HepG2 (cell line): ENCODE measurements at regions not wholly inside any gene's neighbourhood (a gene's known extent, or its start where the extent isn't known, plus 50 kb on each side); places are given as distances from the start of the nearest gene placed in this dataset.

Experiments
- ATAC-seq: fragments of 200-7000 bp; cut with Tn5 transposase; 3 replicates; pipeline ENCODE4 v1.9.1; 2020; ENCODE audit warnings: mild to moderate bottlenecking, moderate library complexity
- BruUV-seq: library from RNA; stranded (reverse); fragments of 400-500 nt; replicated peaks from 2 replicates; lab custom pipeline; 2021; lab: Mats Ljungman, UMichigan
- CTCF ChIA-PET: fragments of 300-600 bp; formaldehyde crosslinking; extraction: SDS; loops from one replicate; lab custom pipeline; 2021; ENCODE audit warnings: low total read pairs, inconsistent platforms, low intra/inter-chr PET ratio; lab: Yijun Ruan, JAX
- POLR2A ChIA-PET: fragments of 350-600 bp; sonication (Branson Sonifier 250); formaldehyde crosslinking; loops from one replicate; lab custom pipeline; 2020; ENCODE audit warnings: antibody characterized with exemption, inconsistent platforms; lab: Yijun Ruan, JAX
- DNase-seq: peaks from one replicate; pipeline ENCODE4 v3.0.0-alpha.2; 2015; ENCODE audit warnings: low spot score
- FAIRE-seq: peaks from 3 replicates; lab custom pipeline; 2011; peaks lifted over from hg19 to GRCh38; lab: Jason Lieb, UNC
- H2AFZ ChIP-seq: one replicate; pipeline ENCODE4 v1.6.1; 2011; ENCODE audit warnings: low read length, inconsistent platforms
- H3K27ac ChIP-seq: fragments of 300-600 bp; 3 replicates; pipeline ENCODE4 v1.8.0; 2011; ENCODE audit warnings: mixed run types, mild to moderate bottlenecking, mixed read lengths, low read length, inconsistent platforms; ENCODE audit not compliant: insufficient read depth; ENCODE audit errors: extremely low read length
- H3K27me3 ChIP-seq, 2 experiments: fragments of 200-600 bp in 1 of 2; 2 replicates in 1 of 2; 3 replicates in 1 of 2; pipeline versions ENCODE4 v1.6.0 to v1.8.0; 2011; ENCODE audit warnings: low read length in 2 of 2, mild to moderate bottlenecking in 2 of 2, moderate library complexity in 2 of 2, inconsistent platforms in 1 of 2; ENCODE audit not compliant: insufficient read depth in 2 of 2, control insufficient read depth in 1 of 2
- H3K36me3 ChIP-seq, 2 experiments: fragments of 200-600 bp in 1 of 2; replicated peaks in 1 of 2; 2 replicates in 1 of 2; 3 replicates in 1 of 2; pipeline versions ENCODE4 v1.5.1 to v1.8.0; 2011; ENCODE audit warnings: low read length in 2 of 2, inconsistent platforms in 1 of 2; ENCODE audit not compliant: insufficient read depth in 2 of 2, control insufficient read depth in 1 of 2
- H3K4me1 ChIP-seq: 2 replicates; pipeline ENCODE4 v1.5.1; 2012; ENCODE audit warnings: low read length, inconsistent platforms; ENCODE audit not compliant: insufficient read depth
- H3K4me2 ChIP-seq: 2 replicates; pipeline ENCODE4 v1.6.0; 2011; ENCODE audit warnings: low read depth, low read length, inconsistent platforms
- H3K4me3 ChIP-seq, 3 experiments: fragments of 200-600 bp in 1 of 3; sonication (generic), shearing (Covaris generic) in 1 of 3; replicated peaks in 1 of 3; 2 replicates each; pipeline ENCODE4 v1.5.1; 2011 to 2016; ENCODE audit warnings: low read length in 3 of 3, inconsistent platforms in 2 of 3, low read depth in 2 of 3, mild to moderate bottlenecking in 2 of 3, control low read depth in 1 of 3, mixed read lengths in 1 of 3; ENCODE audit not compliant: insufficient read depth in 1 of 3
- H3K79me2 ChIP-seq: one replicate; pipeline ENCODE4 v1.6.1; 2011; ENCODE audit warnings: low read length, inconsistent platforms; ENCODE audit not compliant: insufficient read depth
- H3K9ac ChIP-seq: 2 replicates; pipeline ENCODE4 v1.6.0; 2011; ENCODE audit warnings: mild to moderate bottlenecking, low read depth, low read length, inconsistent platforms; ENCODE audit not compliant: insufficient read depth
- H3K9me3 ChIP-seq: 2 replicates; pipeline ENCODE4 v1.5.1; 2012; ENCODE audit warnings: mild to moderate bottlenecking, low read length
- H4K20me1 ChIP-seq: 2 replicates; pipeline ENCODE4 v1.6.0; 2011; ENCODE audit warnings: inconsistent platforms, mild to moderate bottlenecking, low read length, moderate library complexity; ENCODE audit not compliant: insufficient read depth
- AKAP8 ChIP-seq: sonication (generic); formaldehyde crosslinking; IDR thresholded peaks from 2 replicates; pipeline ENCODE4 v1.5.1; 2020; ENCODE audit warnings: mild to moderate bottlenecking, missing genetic modification reagents
- CHCHD3 ChIP-seq: sonication (generic); formaldehyde crosslinking; IDR thresholded peaks from 2 replicates; pipeline ENCODE4 v1.8.0; 2022; ENCODE audit warnings: mild to moderate bottlenecking, missing genetic modification reagents, moderate library complexity
- ELF1 ChIP-seq: sonication (generic); formaldehyde crosslinking; IDR thresholded peaks from 2 replicates; pipeline ENCODE4 v1.4.0; 2020; ENCODE audit warnings: missing genetic modification reagents
- GTF2F1 ChIP-seq: fragments of 150-350 bp; IDR thresholded peaks from 2 replicates; pipeline ENCODE4 v1.6.1; 2014; ENCODE audit warnings: low read length
- HIC2 ChIP-seq: sonication (generic); formaldehyde crosslinking; IDR thresholded peaks from 2 replicates; pipeline ENCODE4 v1.9.0; 2022; ENCODE audit warnings: low read depth, missing genetic modification reagents
- HNF1A ChIP-seq, 2 experiments: sonication (generic) in 1 of 2; formaldehyde crosslinking in 1 of 2; IDR thresholded peaks; 2 replicates each; pipeline versions ENCODE4 v1.4.0 to v1.6.1; 2016 to 2020; ENCODE audit warnings: borderline replicate concordance in 1 of 2, low read depth in 1 of 2, mild to moderate bottlenecking in 1 of 2, missing genetic modification reagents in 1 of 2
- RXRA ChIP-seq: sonication (generic); formaldehyde crosslinking; IDR thresholded peaks from 2 replicates; pipeline ENCODE4 v1.5.1; 2020; ENCODE audit warnings: missing genetic modification reagents
- SOX6 ChIP-seq, 2 experiments: fragments of 450-650 bp in 1 of 2; sonication (generic) in 1 of 2; formaldehyde crosslinking in 1 of 2; IDR thresholded peaks; 2 replicates each; pipeline versions ENCODE4 v1.4.0 to v1.6.1; 2017 to 2020; ENCODE audit warnings: antibody characterized with exemption in 1 of 2, mild to moderate bottlenecking in 1 of 2, missing genetic modification reagents in 1 of 2
- TEF ChIP-seq: sonication (generic); formaldehyde crosslinking; IDR thresholded peaks from 2 replicates; pipeline ENCODE4 v1.5.0; 2020; ENCODE audit warnings: missing genetic modification reagents
- YEATS4 ChIP-seq: sonication (generic); formaldehyde crosslinking; IDR thresholded peaks from 2 replicates; pipeline ENCODE4 v1.4.0; 2020; ENCODE audit warnings: missing genetic modification reagents, borderline replicate concordance
- ZFX ChIP-seq: sonication (generic); formaldehyde crosslinking; IDR thresholded peaks from 2 replicates; pipeline ENCODE4 v1.4.0; 2020; ENCODE audit warnings: mild to moderate bottlenecking, low read depth, missing genetic modification reagents, moderate library complexity
- ZMYM2 ChIP-seq: sonication (generic); formaldehyde crosslinking; IDR thresholded peaks from 2 replicates; pipeline ENCODE4 v1.8.0; 2022; ENCODE audit warnings: mild to moderate bottlenecking, missing genetic modification reagents
- ZNF678 ChIP-seq: sonication (generic); formaldehyde crosslinking; IDR thresholded peaks from 2 replicates; pipeline ENCODE4 v1.4.0; 2020; ENCODE audit warnings: mild to moderate bottlenecking, missing genetic modification reagents
- ZNF883 ChIP-seq: sonication (generic); formaldehyde crosslinking; IDR thresholded peaks from 2 replicates; pipeline ENCODE4 v1.5.1; 2020; ENCODE audit warnings: mild to moderate bottlenecking, missing genetic modification reagents; ENCODE audit errors: not compliant biosample characterization
- WGBS: methylation state at CpG from one replicate; pipeline ENCODE4 v1.1.6; 2017; ENCODE audit warnings: low lambda C conversion rate; 5-methylcytosine and 5-hydroxymethylcytosine counted together
- in situ Hi-C: cut with HindIII; loops from 2 replicates; pipeline ENCODE4 v1.10.0; 2017; ENCODE audit warnings: low pct_unique_long_range_greater_than_20kb; ENCODE audit not compliant: extremely low pct_ligation_motif_present
- intact Hi-C: fragments of 100-400 bp; cut with micrococcal nuclease; formaldehyde crosslinking; loops from one replicate; pipeline ENCODE4 v1.10.0; 2022; ENCODE audit not compliant: unreplicated experiment

- intact Hi-C loops = no loop called here
- H3K4me1 ChIP-seq = no peaks in the 10 kb centered on the region
- no peaks in the 10 kb centered on the region for H4K20me1 ChIP-seq
- DNase-seq (no peak), ATAC-seq (no peak)
- no peak overlapping the region for H2AFZ ChIP-seq
- H3K4me3 ChIP-seq = no peak overlapping the region
- no peak overlapping the region for H3K4me2 ChIP-seq
- H3K36me3 ChIP-seq = no peaks in the 10 kb centered on the region
- ChIA-PET CTCF (no interaction called here), POLR2A (no interaction called here)
- H3K9me3 ChIP-seq = no peaks in the 10 kb centered on the region
- no peak overlapping the region for H3K27ac ChIP-seq
- in situ Hi-C loops = no loop called here
- no peak overlapping the region for H3K9ac ChIP-seq
- no peaks in the 10 kb centered on the region for H3K79me2 ChIP-seq
- no TSS peak for BruUV-seq
- H3K27me3 ChIP-seq = peaks cover 1 to 6% of the 10 kb centered on the region in 2 experiments; a peak in 1 of 5 replicates
- no peak for TF ChIP-seq ZNF883
- TF ChIP-seq YEATS4 = no peak
- TF ChIP-seq ZMYM2 = no peak
- no peak for TF ChIP-seq ZFX (CRISPR knock-in tag)
- TF ChIP-seq ELF1 = no peak
- TF ChIP-seq HIC2 (CRISPR knock-in tag) = no peak
- no peak for TF ChIP-seq AKAP8
- TF ChIP-seq, all 625 proteins: peak for 0
- no peak for FAIRE-seq
Observed at GRCh38 chr13:31469377-31469776, 269.6 kb downstream of the B3GLCT start.

- ChIA-PET POLR2A (no interaction called here), CTCF (no interaction called here)
- no peaks in the 10 kb centered on the region for H3K4me1 ChIP-seq
- H4K20me1 ChIP-seq = no peaks in the 10 kb centered on the region
- H3K4me2 ChIP-seq = no peak overlapping the region
- 23% methylated on average over 6 of the region's 6 CpGs for WGBS
- no peak overlapping the region for H3K4me3 ChIP-seq
- no peak for FAIRE-seq
- no peak overlapping the region for H3K27ac ChIP-seq
- H3K9me3 ChIP-seq = no peaks in the 10 kb centered on the region
- H3K9ac ChIP-seq = no peak overlapping the region
- H3K27me3 ChIP-seq = no peaks in the 10 kb centered on the region; a peak in 1 of 5 replicates
- no peaks in the 10 kb centered on the region for H3K79me2 ChIP-seq
- no TSS peak for BruUV-seq
- intact Hi-C loops = no loop called here
- H2AFZ ChIP-seq = no peak overlapping the region
- H3K36me3 ChIP-seq = no peaks in the 10 kb centered on the region
- in situ Hi-C loops = no loop called here
- DNase-seq = no peak
- no peak for ATAC-seq
- TF ChIP-seq HNF1A (IDR thresholded peaks at IDR 0.05; ENCODE audit: low read depth) (no peak), HNF1A (CRISPR knock-in tag; IDR thresholded peaks at IDR 0.05; ENCODE audit: borderline replicate concordance) (no peak), SOX6 (IDR thresholded peaks at IDR 0.05) (no peak), SOX6 (CRISPR knock-in tag; IDR thresholded peaks at IDR 0.05) (no peak), CHCHD3 (no peak), RXRA (CRISPR knock-in tag) (no peak), ZNF678 (CRISPR knock-in tag) (no peak), GTF2F1 (no peak), TEF (no peak)
Observed at GRCh38 chr13:31476266-31476665, 263.1 kb upstream of the RXFP2 start.
